Upper lobe of left lung (tissue), 6 donors: ENCODE measurements at regions not wholly inside any gene's neighbourhood (a gene's known extent, or its start where the extent isn't known, plus 50 kb on each side); places are given as distances from the start of the nearest gene placed in this dataset.

Experiments used
- ATAC-seq, 2 donors: fragments of 200-7000 bp; cut with Tn5 transposase; one replicate each; pipeline ENCODE4 v1.9.1; 2022; ENCODE audit warnings: mild to moderate bottlenecking in 2 of 2, moderate library complexity in 2 of 2; ENCODE audit not compliant: low FRiP score in 2 of 2
- DNase-seq, 2 donors: peaks; one replicate each; pipeline ENCODE4 v3.0.0-alpha.2; 2019 to 2020
- H3K27ac ChIP-seq, 4 donors: fragments of 200-600 bp; sonication (generic); one replicate each; pipeline ENCODE4 v1.5.1; 2016 to 2019
- H3K27me3 ChIP-seq, 4 donors: fragments of 200-600 bp; sonication (generic); one replicate each; pipeline ENCODE4 v1.5.1; 2017 to 2019
- H3K36me3 ChIP-seq, 4 donors: fragments of 200-600 bp; sonication (generic); one replicate each; pipeline ENCODE4 v1.5.1; 2016 to 2019
- H3K4me1 ChIP-seq, 4 donors: fragments of 200-600 bp; sonication (generic); one replicate each; pipeline ENCODE4 v1.5.1; 2018 to 2019
- H3K4me3 ChIP-seq, 4 donors: fragments of 200-600 bp; sonication (generic); one replicate each; pipeline ENCODE4 v1.5.1; 2017 to 2019; ENCODE audit warnings: mild to moderate bottlenecking in 2 of 4, moderate library complexity in 1 of 4
- H3K9me3 ChIP-seq, 4 donors: fragments of 200-600 bp; sonication (generic); one replicate each; pipeline ENCODE4 v1.5.1; 2018 to 2019
- EP300 ChIP-seq, 4 donors: sonication (generic); formaldehyde crosslinking; IDR thresholded peaks; one replicate each; pipeline ENCODE4 v1.5.1; 2017; ENCODE audit warnings: antibody characterized with exemption in 4 of 4, control low read depth in 2 of 4
- POLR2A ChIP-seq, 4 donors: fragments of 450-650 bp; IDR thresholded peaks; one replicate each; pipeline ENCODE4 v1.5.1; 2016 to 2017; ENCODE audit warnings: antibody characterized with exemption in 4 of 4, mild to moderate bottlenecking in 2 of 4
- POLR2AphosphoS5 ChIP-seq, 2 donors: sonication (generic); formaldehyde crosslinking; IDR thresholded peaks; one replicate each; pipeline ENCODE4 v1.5.1; 2017; ENCODE audit warnings: antibody characterized with exemption in 2 of 2
- WGBS, 2 donors: methylation state at CpG; one replicate each; pipeline ENCODE4 v1.1.5; 2017 to 2018; 5-methylcytosine and 5-hydroxymethylcytosine counted together
- TF ChIP-seq, protein P1 (sequence below), 6 experiments: fragments of 450-650 bp in 4 of 6; fragments of 200-600 bp in 2 of 6; sonication (generic) in 2 of 6; IDR thresholded peaks; one replicate each; pipeline ENCODE4 v1.5.1; 2016 to 2019; ENCODE audit warnings: antibody characterized with exemption in 6 of 6
- donor health status: DM: no; HTN: no; CAD: no; lungs with moderate emphysema.
- donor health status: DM: no; HTN: yes; CAD: no; lungs with severe emphysema.

- Histone ChIP-seq H3K9me3 (no peaks in the 10 kb centered on the region), H3K27ac (no peak overlapping the region), H3K27me3 (no peaks in the 10 kb centered on the region), H3K36me3 (no peaks in the 10 kb centered on the region), H3K4me3 (no peak overlapping the region), H3K4me1 (no peaks in the 10 kb centered on the region)
- DNase-seq (no peak), ATAC-seq (no peak)
- TF ChIP-seq POLR2AphosphoS5 (IDR thresholded peaks at IDR 0.05) (no peak), EP300 (IDR thresholded peaks at IDR 0.05) (no peak), POLR2A (IDR thresholded peaks at IDR 0.05) (no peak)
- TF ChIP-seq, protein P1, sequence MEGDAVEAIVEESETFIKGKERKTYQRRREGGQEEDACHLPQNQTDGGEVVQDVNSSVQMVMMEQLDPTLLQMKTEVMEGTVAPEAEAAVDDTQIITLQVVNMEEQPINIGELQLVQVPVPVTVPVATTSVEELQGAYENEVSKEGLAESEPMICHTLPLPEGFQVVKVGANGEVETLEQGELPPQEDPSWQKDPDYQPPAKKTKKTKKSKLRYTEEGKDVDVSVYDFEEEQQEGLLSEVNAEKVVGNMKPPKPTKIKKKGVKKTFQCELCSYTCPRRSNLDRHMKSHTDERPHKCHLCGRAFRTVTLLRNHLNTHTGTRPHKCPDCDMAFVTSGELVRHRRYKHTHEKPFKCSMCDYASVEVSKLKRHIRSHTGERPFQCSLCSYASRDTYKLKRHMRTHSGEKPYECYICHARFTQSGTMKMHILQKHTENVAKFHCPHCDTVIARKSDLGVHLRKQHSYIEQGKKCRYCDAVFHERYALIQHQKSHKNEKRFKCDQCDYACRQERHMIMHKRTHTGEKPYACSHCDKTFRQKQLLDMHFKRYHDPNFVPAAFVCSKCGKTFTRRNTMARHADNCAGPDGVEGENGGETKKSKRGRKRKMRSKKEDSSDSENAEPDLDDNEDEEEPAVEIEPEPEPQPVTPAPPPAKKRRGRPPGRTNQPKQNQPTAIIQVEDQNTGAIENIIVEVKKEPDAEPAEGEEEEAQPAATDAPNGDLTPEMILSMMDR (IDR thresholded peaks at IDR 0.05), result no peak
- 56% methylated on average over 2 to 5 of the region's 5 CpGs for WGBS, 2 donors
Observed at GRCh38 chr18:73959352-73959751, 188.3 kb downstream of the FBXO15 start.

GRCh38 chr18:73954268-73954667 lies 193.4 kb downstream of the FBXO15 start:
- no peak for DNase-seq
- Histone ChIP-seq H3K36me3 (no peaks in the 10 kb centered on the region), H3K27me3 (no peaks in the 10 kb centered on the region), H3K27ac (no peak overlapping the region), H3K4me3 (no peak overlapping the region), H3K9me3 (no peaks in the 10 kb centered on the region), H3K4me1 (no peaks in the 10 kb centered on the region)
- WGBS, 2 donors, result 36 to 46% methylated on average over 4 of the region's 4 CpGs
- TF ChIP-seq, protein P1 (IDR thresholded peaks at IDR 0.05), result no peak
- TF ChIP-seq POLR2A (IDR thresholded peaks at IDR 0.05) (no peak), EP300 (IDR thresholded peaks at IDR 0.05) (no peak), POLR2AphosphoS5 (IDR thresholded peaks at IDR 0.05) (no peak)
- ATAC-seq, result no peak

GRCh38 chr18:73952296-73952946 lies 195.2 kb downstream of the FBXO15 start:
- no peaks in the 10 kb centered on the region for H3K36me3 ChIP-seq
- 51% methylated on average over 7 of the region's 7 CpGs for WGBS, 2 donors

DNA sequence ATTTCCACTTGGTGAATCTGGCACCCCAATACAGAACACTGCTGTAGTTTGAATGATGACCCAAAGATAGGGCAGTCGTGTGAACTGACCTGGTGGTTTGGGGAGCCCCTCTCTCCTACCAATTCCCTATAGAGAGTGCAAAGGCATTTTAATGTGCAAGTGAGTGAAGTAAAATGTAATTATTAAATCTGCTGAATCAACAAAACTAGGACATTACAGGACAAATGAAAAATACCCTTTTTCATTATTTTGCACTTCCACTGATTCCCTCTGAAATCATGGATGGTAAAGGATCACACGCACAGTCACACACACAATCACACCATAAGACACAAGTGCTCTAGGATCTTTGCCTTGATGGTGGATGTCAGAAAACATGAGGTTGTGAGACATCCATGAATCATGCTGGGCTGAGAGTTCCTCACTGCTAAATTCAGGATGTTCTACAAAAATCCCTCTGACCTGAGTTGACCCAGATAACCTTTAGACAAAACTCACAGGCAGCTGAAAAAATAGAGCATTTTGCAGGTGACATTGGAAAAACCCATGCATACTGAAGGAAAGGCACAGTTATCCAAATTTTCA lies 197.4 kb downstream of the FBXO15 start:
- no peak overlapping the region for H3K27ac ChIP-seq
- no peak for TF ChIP-seq EP300 (IDR thresholded peaks at IDR 0.05)
- TF ChIP-seq POLR2A (IDR thresholded peaks at IDR 0.05), result no peak
- no peak for TF ChIP-seq POLR2AphosphoS5 (IDR thresholded peaks at IDR 0.05)
- TF ChIP-seq, protein P1 (IDR thresholded peaks at IDR 0.05), result no peak
- no peak for ATAC-seq
- no peak for DNase-seq
- H3K4me3 ChIP-seq, result no peak overlapping the region
- no peaks in the 10 kb centered on the region for H3K36me3 ChIP-seq
- 83 to 88% methylated on average over 2 of the region's 2 CpGs for WGBS, 2 donors
- no peaks in the 10 kb centered on the region for H3K27me3 ChIP-seq
- H3K9me3 ChIP-seq, result no peaks in the 10 kb centered on the region
- no peaks in the 10 kb centered on the region for H3K4me1 ChIP-seq

More at GRCh38 chr18:73952296-73952946, 195.2 kb downstream of the FBXO15 start:
- H3K4me1 ChIP-seq, result no peaks in the 10 kb centered on the region
- no peak for TF ChIP-seq POLR2A (IDR thresholded peaks at IDR 0.05)
- TF ChIP-seq EP300 (IDR thresholded peaks at IDR 0.05), result no peak
- TF ChIP-seq, protein P1 (IDR thresholded peaks at IDR 0.05), result no peak
- TF ChIP-seq POLR2AphosphoS5 (IDR thresholded peaks at IDR 0.05), result no peak
- no peak for DNase-seq
- no peak overlapping the region for H3K4me3 ChIP-seq
- no peak for ATAC-seq
- H3K9me3 ChIP-seq, result no peaks in the 10 kb centered on the region
- no peaks in the 10 kb centered on the region for H3K27me3 ChIP-seq
- H3K27ac ChIP-seq, result no peak overlapping the region

DNA sequence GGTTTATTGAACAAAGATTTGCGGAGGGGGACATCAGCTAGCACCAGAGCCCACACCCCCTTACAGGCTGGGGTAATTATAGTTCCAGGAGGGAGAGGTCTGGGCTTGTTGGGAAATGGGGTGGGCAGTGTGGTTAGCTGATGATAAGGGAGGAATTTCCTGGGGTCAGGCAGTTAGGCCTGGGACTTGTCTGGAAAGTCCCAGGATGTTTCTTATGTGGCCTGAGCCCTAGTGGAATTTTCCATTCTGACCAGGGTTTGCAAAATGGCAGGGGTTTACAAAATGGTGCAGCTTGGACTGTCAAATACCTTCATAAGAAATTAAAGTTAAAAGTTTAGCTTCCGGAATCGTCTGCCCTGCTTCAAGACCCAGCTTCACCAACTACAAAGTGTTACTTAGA lies 199.1 kb downstream of the FBXO15 start:
- ATAC-seq (no peak), DNase-seq (no peak)
- H3K9me3 ChIP-seq, result no peaks in the 10 kb centered on the region
- no peaks in the 10 kb centered on the region for H3K4me1 ChIP-seq
- 88 to 95% methylated on average over 3 of the region's 3 CpGs for WGBS, 2 donors
- TF ChIP-seq POLR2AphosphoS5 (IDR thresholded peaks at IDR 0.05) (no peak), POLR2A (IDR thresholded peaks at IDR 0.05) (no peak), EP300 (IDR thresholded peaks at IDR 0.05) (no peak)
- TF ChIP-seq, protein P1 (IDR thresholded peaks at IDR 0.05), result no peak
- no peaks in the 10 kb centered on the region for H3K36me3 ChIP-seq
- no peak overlapping the region for H3K27ac ChIP-seq
- no peak overlapping the region for H3K4me3 ChIP-seq
- no peaks in the 10 kb centered on the region for H3K27me3 ChIP-seq
